SH-SY5Y (cell line): ENCODE measurements at regions not wholly inside any gene's neighbourhood (a gene's known extent, or its start where the extent isn't known, plus 50 kb on each side); places are given as distances from the start of the nearest gene placed in this dataset.

Source experiments
- GATA2 ChIP-seq: IDR thresholded peaks from 2 replicates; pipeline ENCODE4 v1.6.1; 2011; ENCODE audit warnings: mild to moderate bottlenecking, low read depth, low read length
- GATA3 ChIP-seq: IDR thresholded peaks from 2 replicates; pipeline ENCODE4 v1.6.1; 2011; ENCODE audit warnings: low read depth, mild to moderate bottlenecking, low read length, moderate library complexity

- TF ChIP-seq GATA2: no peak
- TF ChIP-seq GATA3: no peak
Observed at GRCh38 chr3:177855021-177855420, 657.7 kb upstream of the TBL1XR1 start.

GRCh38 chr3:177860184-177860583 lies 662.9 kb upstream of the TBL1XR1 start:
- TF ChIP-seq GATA3 (no peak), GATA2 (no peak)

GRCh38 chr3:177862962-177863491 lies 665.7 kb upstream of the TBL1XR1 start:
- TF ChIP-seq GATA2 (no peak), GATA3 (no peak)

GRCh38 chr3:177878192-177878591 lies 658.0 kb upstream of the KCNMB2 start:
- TF ChIP-seq GATA3 (no peak), GATA2 (no peak)

GRCh38 chr3:177878957-177879356 lies 657.3 kb upstream of the KCNMB2 start:
- no peak for TF ChIP-seq GATA2
- TF ChIP-seq GATA3: no peak

- no peak for TF ChIP-seq GATA3
- TF ChIP-seq GATA2: no peak
Observed at GRCh38 chr3:177881351-177881750, 654.9 kb upstream of the KCNMB2 start.

- TF ChIP-seq GATA2: no peak
Observed at GRCh38 chr3:177882124-177882648, 654.0 kb upstream of the KCNMB2 start.

GRCh38 chr3:177883091-177883490 lies 653.1 kb upstream of the KCNMB2 start:
- no peak for TF ChIP-seq GATA2
- TF ChIP-seq GATA3: no peak

GRCh38 chr3:177883957-177884356 lies 652.3 kb upstream of the KCNMB2 start:
- TF ChIP-seq GATA3: no peak

GRCh38 chr3:177885063-177885462 lies 651.2 kb upstream of the KCNMB2 start:
- TF ChIP-seq GATA2 (no peak), GATA3 (no peak)

GRCh38 chr3:177886501-177886900 lies 649.7 kb upstream of the KCNMB2 start:
- no peak for TF ChIP-seq GATA2

- TF ChIP-seq GATA3 (no peak), GATA2 (no peak)
Observed at GRCh38 chr3:177887475-177887874, 648.8 kb upstream of the KCNMB2 start.

GRCh38 chr3:177889161-177889560 lies 647.1 kb upstream of the KCNMB2 start:
- TF ChIP-seq GATA2 (no peak), GATA3 (no peak)

GRCh38 chr3:177889652-177890358 lies 646.4 kb upstream of the KCNMB2 start:
- TF ChIP-seq GATA3 (no peak), GATA2 (no peak)

GRCh38 chr3:177890359-177890683 lies 645.9 kb upstream of the KCNMB2 start:
- TF ChIP-seq GATA2 (no peak), GATA3 (no peak)

GRCh38 chr3:177893331-177893730 lies 642.9 kb upstream of the KCNMB2 start:
- TF ChIP-seq GATA3 (no peak), GATA2 (no peak)
